ENCODE measurements at regions not wholly inside any gene's neighbourhood (a gene's known extent, or its start where the extent isn't known, plus 50 kb on each side); places are given as distances from the start of the nearest gene placed in this dataset.

GRCh38 chr14:43983721-43984120 lies 523.4 kb downstream of the FSCB start:
- no peak for DNase-seq

GRCh38 chr14:43981135-43981768 lies 525.8 kb downstream of the FSCB start:
- DNase-seq = no peak

- DNase-seq = no peak
Measured at GRCh38 chr14:43956741-43957140, 550.3 kb downstream of the FSCB start.

GRCh38 chr14:43949400-43949799 lies 557.7 kb downstream of the FSCB start:
- DNase-seq = no peak

- DNase-seq = no peak
Measured at GRCh38 chr14:43939836-43940235, 567.2 kb downstream of the FSCB start.

- DNase-seq = no peak
Measured at GRCh38 chr14:43938588-43939281, 568.3 kb downstream of the FSCB start.

GRCh38 chr14:43937001-43937400 lies 570.1 kb downstream of the FSCB start:
- no peak for DNase-seq

- no peak for DNase-seq
Measured at GRCh38 chr14:43934102-43934501, 573.0 kb downstream of the FSCB start.

GRCh38 chr14:43914041-43914693 lies 592.9 kb downstream of the FSCB start:
- DNase-seq = no peak

- DNase-seq = no peak
Measured at GRCh38 chr14:43903209-43903608, 603.9 kb downstream of the FSCB start.

GRCh38 chr14:43901911-43902673 lies 605.0 kb downstream of the FSCB start:
- no peak for DNase-seq

- no peak for DNase-seq
Measured at GRCh38 chr14:43900173-43900655, 606.9 kb downstream of the FSCB start.

- DNase-seq = no peak
Measured at GRCh38 chr14:43898687-43899086, 608.4 kb downstream of the FSCB start.

- no peak for DNase-seq
Measured at GRCh38 chr14:43896044-43896443, 611.0 kb downstream of the FSCB start.

- no peak for DNase-seq
Measured at GRCh38 chr14:43894534-43894933, 612.5 kb downstream of the FSCB start.

GRCh38 chr14:43887523-43887922 lies 619.6 kb downstream of the FSCB start:
- no peak for DNase-seq

GRCh38 chr14:43877351-43877960 lies 629.6 kb downstream of the FSCB start:
- no peak for DNase-seq

- no peak for DNase-seq
Measured at GRCh38 chr14:43872752-43873655, 634.1 kb downstream of the FSCB start.

- DNase-seq = no peak
Measured at GRCh38 chr14:43872222-43872621, 634.9 kb downstream of the FSCB start.

GRCh38 chr14:43858981-43859380 lies 648.1 kb downstream of the FSCB start:
- DNase-seq = no peak

- no peak for DNase-seq
Measured at GRCh38 chr14:43855556-43855955, 651.5 kb downstream of the FSCB start.

GRCh38 chr14:43853541-43853940 lies 653.5 kb downstream of the FSCB start:
- DNase-seq = no peak

Data from stimulated activated CD4-positive, alpha-beta T cell treated with anti-CD3 and anti-CD28 coated beads, Interleukin-2, amount 100 ng/mL, for 24 hours (primary cell).